ENCODE measurements at regions not wholly inside any gene's neighbourhood (a gene's known extent, or its start where the extent isn't known, plus 50 kb on each side); places are given as distances from the start of the nearest gene placed in this dataset.

- DNase-seq (ENCODE audit: low read depth): no peak
- no peak for TF ChIP-seq MYC (IDR thresholded peaks at IDR 0.05; ENCODE audit: low read depth, low read length)
- TF ChIP-seq POLR2A (IDR thresholded peaks at IDR 0.05; ENCODE audit: extremely low read depth, insufficient read length): no peak
- TF ChIP-seq, protein P1, sequence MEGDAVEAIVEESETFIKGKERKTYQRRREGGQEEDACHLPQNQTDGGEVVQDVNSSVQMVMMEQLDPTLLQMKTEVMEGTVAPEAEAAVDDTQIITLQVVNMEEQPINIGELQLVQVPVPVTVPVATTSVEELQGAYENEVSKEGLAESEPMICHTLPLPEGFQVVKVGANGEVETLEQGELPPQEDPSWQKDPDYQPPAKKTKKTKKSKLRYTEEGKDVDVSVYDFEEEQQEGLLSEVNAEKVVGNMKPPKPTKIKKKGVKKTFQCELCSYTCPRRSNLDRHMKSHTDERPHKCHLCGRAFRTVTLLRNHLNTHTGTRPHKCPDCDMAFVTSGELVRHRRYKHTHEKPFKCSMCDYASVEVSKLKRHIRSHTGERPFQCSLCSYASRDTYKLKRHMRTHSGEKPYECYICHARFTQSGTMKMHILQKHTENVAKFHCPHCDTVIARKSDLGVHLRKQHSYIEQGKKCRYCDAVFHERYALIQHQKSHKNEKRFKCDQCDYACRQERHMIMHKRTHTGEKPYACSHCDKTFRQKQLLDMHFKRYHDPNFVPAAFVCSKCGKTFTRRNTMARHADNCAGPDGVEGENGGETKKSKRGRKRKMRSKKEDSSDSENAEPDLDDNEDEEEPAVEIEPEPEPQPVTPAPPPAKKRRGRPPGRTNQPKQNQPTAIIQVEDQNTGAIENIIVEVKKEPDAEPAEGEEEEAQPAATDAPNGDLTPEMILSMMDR (IDR thresholded peaks at IDR 0.05; ENCODE audit: low read depth, low read length): no peak
- TF ChIP-seq MAX (IDR thresholded peaks at IDR 0.05; ENCODE audit: low read depth, low read length): no peak
These were observed 340.2 kb downstream of the HS3ST3B1 start for GRCh38 chr17:14641117-14641516.

GRCh38 chr17:14637260-14637659 lies 336.4 kb downstream of the HS3ST3B1 start:
- no peak for DNase-seq (ENCODE audit: low read depth)
- TF ChIP-seq, protein P1 (IDR thresholded peaks at IDR 0.05; ENCODE audit: low read depth, low read length): no peak
- no peak overlapping the region for H3K4me3 ChIP-seq (ENCODE audit: low read depth, low read length)

More at GRCh38 chr17:14641117-14641516, 340.2 kb downstream of the HS3ST3B1 start:
- no peak overlapping the region for H3K4me3 ChIP-seq (ENCODE audit: low read depth, low read length)

DNA sequence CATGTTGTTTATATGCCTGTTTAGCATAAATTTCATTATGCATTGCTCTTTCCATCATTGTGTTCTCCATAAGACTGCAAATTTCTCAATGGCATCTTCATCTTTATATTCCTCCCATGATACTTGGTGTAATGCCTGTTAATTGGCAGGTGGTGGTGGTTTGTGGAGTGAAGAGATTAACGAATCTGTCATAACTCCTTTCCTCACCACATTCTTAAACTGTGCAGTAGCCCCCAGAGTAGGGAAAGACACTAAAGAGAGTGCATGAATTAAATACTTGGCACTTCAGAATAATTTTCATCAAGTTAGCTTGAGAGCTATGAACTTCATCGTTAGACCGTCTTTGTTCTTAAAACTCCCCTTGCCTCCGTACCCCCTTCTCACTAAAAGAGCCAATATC lies 329.7 kb downstream of the HS3ST3B1 start:
- H3K4me3 ChIP-seq (ENCODE audit: low read depth, low read length): no peak overlapping the region
- TF ChIP-seq, protein P1 (IDR thresholded peaks at IDR 0.05; ENCODE audit: low read depth, low read length): no peak
- no peak for TF ChIP-seq MYC (IDR thresholded peaks at IDR 0.05; ENCODE audit: low read depth, low read length)
- TF ChIP-seq POLR2A (IDR thresholded peaks at IDR 0.05; ENCODE audit: extremely low read depth, insufficient read length): no peak
- TF ChIP-seq MAX (IDR thresholded peaks at IDR 0.05; ENCODE audit: low read depth, low read length): no peak
- no peak for DNase-seq (ENCODE audit: low read depth)

DNA sequence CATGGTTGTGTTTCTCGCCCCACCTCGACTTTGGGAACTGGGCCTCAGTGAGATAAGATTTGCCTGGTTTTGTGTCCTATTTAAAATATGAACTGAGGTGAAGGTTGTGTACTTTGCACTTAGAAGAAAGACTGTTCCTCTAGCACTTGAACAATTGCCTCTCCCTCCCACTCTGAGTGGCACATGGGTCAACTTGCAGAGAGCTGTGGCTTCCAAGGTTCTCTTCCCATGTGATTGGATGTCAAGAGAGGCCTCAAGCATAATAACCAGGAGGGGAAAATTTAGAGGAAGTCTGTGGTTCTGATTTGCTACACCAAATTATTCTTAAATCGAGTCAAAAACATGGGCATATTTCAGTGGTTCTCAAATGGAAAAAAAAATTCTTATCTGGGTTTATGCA lies 329.2 kb downstream of the HS3ST3B1 start:
- H3K4me3 ChIP-seq (ENCODE audit: low read depth, low read length): no peak overlapping the region
- no peak for TF ChIP-seq MAX (IDR thresholded peaks at IDR 0.05; ENCODE audit: low read depth, low read length)
- TF ChIP-seq, protein P1 (IDR thresholded peaks at IDR 0.05; ENCODE audit: low read depth, low read length): no peak
- no peak for TF ChIP-seq POLR2A (IDR thresholded peaks at IDR 0.05; ENCODE audit: extremely low read depth, insufficient read length)
- no peak for TF ChIP-seq MYC (IDR thresholded peaks at IDR 0.05; ENCODE audit: low read depth, low read length)
- no peak for DNase-seq (ENCODE audit: low read depth)

- TF ChIP-seq MYC (IDR thresholded peaks at IDR 0.05; ENCODE audit: low read depth, low read length) (no peak), MAX (IDR thresholded peaks at IDR 0.05; ENCODE audit: low read depth, low read length) (no peak), POLR2A (IDR thresholded peaks at IDR 0.05; ENCODE audit: extremely low read depth, insufficient read length) (no peak)
- TF ChIP-seq, protein P1 (IDR thresholded peaks at IDR 0.05; ENCODE audit: low read depth, low read length): no peak
- DNase-seq (ENCODE audit: low read depth): peak; percentile 57
- H3K4me3 ChIP-seq (ENCODE audit: low read depth, low read length): no peak overlapping the region
These were observed 321.8 kb downstream of the HS3ST3B1 start for GRCh38 chr17:14622615-14623101.

Data from NB4 (cell line).